Choroid plexus epithelial cell (primary cell): ENCODE measurements at regions not wholly inside any gene's neighbourhood (a gene's known extent, or its start where the extent isn't known, plus 50 kb on each side); places are given as distances from the start of the nearest gene placed in this dataset.

ENCODE experiments used
- DNase-seq: peaks from one replicate; pipeline ENCODE4 v3.0.0-alpha.2; 2010; ENCODE audit warnings: low read depth
- H3K4me3 ChIP-seq: 2 replicates; pipeline ENCODE4 v1.5.1; 2011; ENCODE audit warnings: low read depth, mild to moderate bottlenecking, control low read depth, low read length, moderate library complexity
- TF ChIP-seq, protein P1 (sequence below): conservative IDR thresholded peaks from 2 replicates; pipeline ENCODE4 v1.5.1; 2011; ENCODE audit warnings: low read depth, mild to moderate bottlenecking, control low read depth, inconsistent platforms, low read length, moderate library complexity

- no peak overlapping the region for H3K4me3 ChIP-seq
- TF ChIP-seq, protein P1, sequence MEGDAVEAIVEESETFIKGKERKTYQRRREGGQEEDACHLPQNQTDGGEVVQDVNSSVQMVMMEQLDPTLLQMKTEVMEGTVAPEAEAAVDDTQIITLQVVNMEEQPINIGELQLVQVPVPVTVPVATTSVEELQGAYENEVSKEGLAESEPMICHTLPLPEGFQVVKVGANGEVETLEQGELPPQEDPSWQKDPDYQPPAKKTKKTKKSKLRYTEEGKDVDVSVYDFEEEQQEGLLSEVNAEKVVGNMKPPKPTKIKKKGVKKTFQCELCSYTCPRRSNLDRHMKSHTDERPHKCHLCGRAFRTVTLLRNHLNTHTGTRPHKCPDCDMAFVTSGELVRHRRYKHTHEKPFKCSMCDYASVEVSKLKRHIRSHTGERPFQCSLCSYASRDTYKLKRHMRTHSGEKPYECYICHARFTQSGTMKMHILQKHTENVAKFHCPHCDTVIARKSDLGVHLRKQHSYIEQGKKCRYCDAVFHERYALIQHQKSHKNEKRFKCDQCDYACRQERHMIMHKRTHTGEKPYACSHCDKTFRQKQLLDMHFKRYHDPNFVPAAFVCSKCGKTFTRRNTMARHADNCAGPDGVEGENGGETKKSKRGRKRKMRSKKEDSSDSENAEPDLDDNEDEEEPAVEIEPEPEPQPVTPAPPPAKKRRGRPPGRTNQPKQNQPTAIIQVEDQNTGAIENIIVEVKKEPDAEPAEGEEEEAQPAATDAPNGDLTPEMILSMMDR, result no peak
- DNase-seq, result no peak
Measured at GRCh38 chr13:86161257-86161656, 362.0 kb upstream of the SLITRK6 start.

GRCh38 chr13:86155756-86156155 lies 356.5 kb upstream of the SLITRK6 start:
- no peak for DNase-seq
- TF ChIP-seq, protein P1, result no peak
- no peak overlapping the region for H3K4me3 ChIP-seq

DNA sequence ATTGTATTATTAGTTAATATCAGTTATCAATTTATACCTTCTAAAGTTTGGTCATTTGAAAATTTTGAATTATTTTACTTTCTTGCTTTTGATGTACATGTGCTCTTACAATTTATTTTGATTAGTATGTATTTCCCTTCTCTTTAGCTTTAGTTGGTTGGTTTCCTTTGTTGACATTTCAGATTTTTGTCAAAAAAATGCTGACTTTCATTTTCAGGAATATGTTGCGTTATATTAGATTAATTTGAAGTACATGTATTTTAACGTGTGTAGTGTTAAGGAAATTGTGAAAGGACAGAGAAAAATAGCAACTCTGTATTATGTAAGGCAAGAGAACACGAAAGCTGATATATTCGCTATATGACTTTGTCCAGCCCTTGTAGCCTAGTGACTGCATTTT lies 342.9 kb upstream of the SLITRK6 start:
- H3K4me3 ChIP-seq, result no peak overlapping the region
- DNase-seq, result no peak
- TF ChIP-seq, protein P1, result no peak

DNA sequence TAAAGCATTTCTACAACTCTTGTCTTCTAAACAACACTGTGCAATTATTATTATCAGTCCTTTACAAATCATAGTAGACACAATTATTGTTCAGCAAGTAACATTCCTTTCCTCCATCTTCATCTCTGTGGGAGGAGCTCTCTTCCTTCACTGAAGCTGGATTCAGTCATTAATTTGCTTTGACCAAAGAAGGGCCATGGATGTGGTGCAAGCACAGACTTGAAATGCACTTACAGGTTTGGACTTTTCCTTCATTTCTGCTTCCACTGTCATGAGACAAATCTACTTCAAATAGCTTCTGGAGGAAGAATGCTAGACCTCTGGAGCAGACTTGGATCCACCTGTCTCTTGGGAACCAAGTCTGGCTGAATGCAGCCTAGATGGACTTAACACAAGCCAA lies 336.6 kb upstream of the SLITRK6 start:
- H3K4me3 ChIP-seq, result no peak overlapping the region
- no peak for DNase-seq
- TF ChIP-seq, protein P1, result no peak

DNA sequence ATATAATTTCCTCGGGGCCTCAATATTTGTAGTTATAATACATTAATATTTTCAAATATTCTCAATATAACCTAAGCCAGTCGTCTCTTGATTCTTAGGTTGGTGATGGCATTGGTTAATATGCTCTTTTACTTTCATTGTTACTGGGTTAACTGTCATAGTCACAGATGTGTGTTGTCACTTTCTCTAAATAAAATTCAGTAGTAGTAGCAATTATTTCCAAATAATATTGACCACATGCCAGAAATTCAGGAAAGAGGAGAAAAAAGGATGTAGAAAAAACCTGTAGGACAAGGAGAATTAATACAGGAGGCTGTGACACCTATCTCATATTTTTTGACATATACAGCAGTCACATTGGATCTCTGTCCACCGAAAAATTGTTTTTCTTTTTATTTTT lies 322.7 kb upstream of the SLITRK6 start:
- DNase-seq, result no peak
- no peak overlapping the region for H3K4me3 ChIP-seq
- TF ChIP-seq, protein P1, result no peak

GRCh38 chr13:86109107-86109506 lies 309.9 kb upstream of the SLITRK6 start:
- no peak for DNase-seq
- TF ChIP-seq, protein P1, result no peak
- no peak overlapping the region for H3K4me3 ChIP-seq

- H3K4me3 ChIP-seq, result no peak overlapping the region
- TF ChIP-seq, protein P1, result no peak
- no peak for DNase-seq
Measured at GRCh38 chr13:86108334-86108733, 309.1 kb upstream of the SLITRK6 start.
